ENCODE measurements at regions not wholly inside any gene's neighbourhood (a gene's known extent, or its start where the extent isn't known, plus 50 kb on each side); places are given as distances from the start of the nearest gene placed in this dataset.

GRCh38 chr20:19859444-19859843 is 101.4 kb downstream of the RIN2 start:
- no peak overlapping the region for H3K4me3 ChIP-seq

GRCh38 chr20:19860737-19861136 is 102.7 kb downstream of the RIN2 start:
- Histone ChIP-seq H3K9me3 (no peaks in the 10 kb centered on the region), H3K36me3 (no peaks in the 10 kb centered on the region), H3K4me3 (no peak overlapping the region), H3K4me1 (no peaks in the 10 kb centered on the region), H3K27me3 (no peaks in the 10 kb centered on the region), H3K27ac (no peak overlapping the region)
- TF ChIP-seq CTCF (IDR thresholded peaks at IDR 0.05) = no peak
- TF ChIP-seq POLR2AphosphoS5 (IDR thresholded peaks at IDR 0.05) = no peak
- TF ChIP-seq POLR2A (IDR thresholded peaks at IDR 0.05) = no peak
- no peak for TF ChIP-seq EP300 (IDR thresholded peaks at IDR 0.05)
- WGBS = 90% methylated on average over 2 of the region's 2 CpGs
- no peak for DNase-seq (ENCODE audit: low spot score in 2 of 2)

More at GRCh38 chr20:19859444-19859843, 101.4 kb downstream of the RIN2 start:
- no peaks in the 10 kb centered on the region for H3K4me1 ChIP-seq
- H3K9me3 ChIP-seq = no peaks in the 10 kb centered on the region
- H3K36me3 ChIP-seq = no peaks in the 10 kb centered on the region
- WGBS = 96% methylated on average over 3 of the region's 3 CpGs
- DNase-seq (ENCODE audit: low spot score in 2 of 2) = no peak
- H3K27ac ChIP-seq = no peak overlapping the region
- no peaks in the 10 kb centered on the region for H3K27me3 ChIP-seq
- TF ChIP-seq EP300 (IDR thresholded peaks at IDR 0.05) (no peak), POLR2A (IDR thresholded peaks at IDR 0.05) (no peak), CTCF (IDR thresholded peaks at IDR 0.05) (no peak), POLR2AphosphoS5 (IDR thresholded peaks at IDR 0.05) (no peak)

- H3K9me3 ChIP-seq = no peaks in the 10 kb centered on the region
- no peak overlapping the region for H3K4me3 ChIP-seq
- DNase-seq (ENCODE audit: low spot score in 2 of 2) = no peak
- no peaks in the 10 kb centered on the region for H3K36me3 ChIP-seq
- H3K27ac ChIP-seq = no peak overlapping the region
- H3K4me1 ChIP-seq = no peaks in the 10 kb centered on the region
- WGBS = 91% methylated on average over 6 of the region's 6 CpGs
- TF ChIP-seq CTCF (IDR thresholded peaks at IDR 0.05) (no peak), EP300 (IDR thresholded peaks at IDR 0.05) (no peak), POLR2A (IDR thresholded peaks at IDR 0.05) (no peak), POLR2AphosphoS5 (IDR thresholded peaks at IDR 0.05) (no peak)
- no peaks in the 10 kb centered on the region for H3K27me3 ChIP-seq
These were observed 103.2 kb downstream of the RIN2 start for GRCh38 chr20:19861147-19861759.

GRCh38 chr20:19864130-19864529 is 106.1 kb downstream of the RIN2 start:
- Histone ChIP-seq H3K36me3 (no peaks in the 10 kb centered on the region), H3K4me3 (no peak overlapping the region), H3K27me3 (no peaks in the 10 kb centered on the region), H3K27ac (no peak overlapping the region), H3K9me3 (no peaks in the 10 kb centered on the region), H3K4me1 (no peaks in the 10 kb centered on the region)
- WGBS = 55% methylated on average over 3 of the region's 3 CpGs
- DNase-seq (ENCODE audit: low spot score in 2 of 2) = no peak
- TF ChIP-seq EP300 (IDR thresholded peaks at IDR 0.05) = no peak
- no peak for TF ChIP-seq POLR2AphosphoS5 (IDR thresholded peaks at IDR 0.05)
- no peak for TF ChIP-seq CTCF (IDR thresholded peaks at IDR 0.05)
- TF ChIP-seq POLR2A (IDR thresholded peaks at IDR 0.05) = no peak

DNA sequence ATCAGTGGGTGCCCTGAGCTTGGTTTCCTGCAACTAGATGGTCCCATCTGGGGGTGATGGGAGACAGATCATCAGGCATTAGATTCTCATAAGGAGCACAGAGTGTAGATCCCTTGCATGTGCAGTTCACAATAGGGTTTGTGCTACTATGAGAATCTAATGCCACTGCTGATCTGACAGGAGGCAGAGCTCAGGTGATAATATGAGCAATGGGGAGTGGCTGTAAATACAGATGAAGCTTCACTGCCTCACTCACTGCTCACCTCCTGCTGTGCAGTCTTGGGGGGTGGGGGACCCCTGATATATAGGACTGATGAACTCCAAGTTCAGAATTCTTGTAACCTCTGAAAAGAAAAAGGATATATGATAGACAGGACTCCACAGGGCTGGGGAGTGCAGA is 108.0 kb downstream of the RIN2 start:
- Histone ChIP-seq H3K36me3 (no peaks in the 10 kb centered on the region), H3K4me1 (no peaks in the 10 kb centered on the region), H3K4me3 (no peak overlapping the region), H3K27me3 (no peaks in the 10 kb centered on the region), H3K9me3 (no peaks in the 10 kb centered on the region), H3K27ac (no peak overlapping the region)
- TF ChIP-seq EP300 (IDR thresholded peaks at IDR 0.05) (no peak), POLR2AphosphoS5 (IDR thresholded peaks at IDR 0.05) (no peak), POLR2A (IDR thresholded peaks at IDR 0.05) (no peak), CTCF (IDR thresholded peaks at IDR 0.05) (no peak)
- DNase-seq (ENCODE audit: low spot score in 2 of 2) = no peak
